Right lobe of liver (tissue), 6 donors: ENCODE measurements at regions not wholly inside any gene's neighbourhood (a gene's known extent, or its start where the extent isn't known, plus 50 kb on each side); places are given as distances from the start of the nearest gene placed in this dataset.

ENCODE experiments used
- ATAC-seq, 4 donors: fragments of 200-7000 bp; cut with Tn5 transposase; one replicate each; pipeline ENCODE4 v1.9.1; 2020; ENCODE audit warnings: mild to moderate bottlenecking in 4 of 4, moderate library complexity in 4 of 4
- DNase-seq, 3 donors: peaks; one replicate each; pipeline ENCODE4 v3.0.0-alpha.2; 2020
- H3K27ac ChIP-seq, 3 donors: fragments of 200-600 bp; one replicate each; pipeline ENCODE4 v1.8.0; 2022
- H3K27me3 ChIP-seq, 2 donors: fragments of 200-600 bp; one replicate each; pipeline ENCODE4 v1.8.0; 2022
- H3K36me3 ChIP-seq, 4 donors: fragments of 200-600 bp; sonication (generic) in 1 of 4; one replicate each; pipeline versions ENCODE4 v1.5.1 to v1.8.0; 2017 to 2022; ENCODE audit warnings: control low read depth in 1 of 4
- H3K4me1 ChIP-seq, 4 donors: fragments of 200-600 bp; sonication (generic) in 1 of 4; one replicate each; pipeline versions ENCODE4 v1.5.1 to v1.8.0; 2017 to 2022; ENCODE audit warnings: control low read depth in 1 of 4
- H3K4me3 ChIP-seq, 3 donors: fragments of 200-600 bp; one replicate each; pipeline ENCODE4 v1.8.0; 2022
- H3K9me3 ChIP-seq, 4 donors: fragments of 200-600 bp; sonication (generic) in 1 of 4; one replicate each; pipeline versions ENCODE4 v1.5.1 to v1.8.0; 2017 to 2022; ENCODE audit warnings: control low read depth in 1 of 4
- CTCF ChIP-seq, 4 donors: fragments of 200-600 bp in 3 of 4; fragments of 450-650 bp in 1 of 4; IDR thresholded peaks; one replicate each; pipeline versions ENCODE4 v1.5.1 to v1.8.0; 2016 to 2022; ENCODE audit warnings: antibody characterized with exemption in 4 of 4, mild to moderate bottlenecking in 2 of 4
- POLR2A ChIP-seq: fragments of 450-650 bp; IDR thresholded peaks from one replicate; pipeline ENCODE4 v1.6.1; 2017; ENCODE audit warnings: antibody characterized with exemption, mild to moderate bottlenecking
- WGBS: methylation state at CpG from one replicate; pipeline ENCODE4 v1.1.6; 2018; ENCODE audit warnings: low coverage, low lambda C conversion rate; ENCODE audit not compliant: insufficient coverage; ENCODE audit errors: missing lambda C conversion rate; 5-methylcytosine and 5-hydroxymethylcytosine counted together
- intact Hi-C, 2 donors: fragments of 100-400 bp; cut with DNase I; formaldehyde crosslinking; loops; one replicate each; pipeline versions ENCODE4 v1.11.2 to v1.14.1; 2022
- donor health status: DM: no; HTN: yes; CAD: no.
- donor health status: DM: no; HTN: no; CAD: no.
- donor health status: DM: no; HTN: no; CAD: no.
- donor health status: DM: no; HTN: yes; CAD: no.
- donor health status: DM: no; HTN: yes; CAD: no.

- TF ChIP-seq POLR2A = no peak
- DNase-seq (no peak), ATAC-seq (peak in 3 of 4 donors; percentile 46 to 86 (median 64))
- H3K27me3 ChIP-seq = no peaks in the 10 kb centered on the region
- H3K4me3 ChIP-seq = no peak overlapping the region
- H3K27ac ChIP-seq = no peak overlapping the region
- no peaks in the 10 kb centered on the region for H3K4me1 ChIP-seq
- intact Hi-C loops = no loop called here
- WGBS = 36% methylated on average over 4 of the region's 4 CpGs
- no peaks in the 10 kb centered on the region for H3K36me3 ChIP-seq
- H3K9me3 ChIP-seq = no peaks in the 10 kb centered on the region
Observed at GRCh38 chr15:38860253-38860652, 295.6 kb upstream of the RASGRP1 start.

- no peaks in the 10 kb centered on the region for H3K27me3 ChIP-seq
- intact Hi-C loops = no loop called here
- no peaks in the 10 kb centered on the region for H3K36me3 ChIP-seq
- no peaks in the 10 kb centered on the region for H3K4me1 ChIP-seq
- no peak overlapping the region for H3K27ac ChIP-seq
- H3K9me3 ChIP-seq = no peaks in the 10 kb centered on the region
- TF ChIP-seq POLR2A = no peak
- TF ChIP-seq CTCF (IDR thresholded peaks at IDR 0.05) = no peak
- no peak overlapping the region for H3K4me3 ChIP-seq
- ATAC-seq = no peak
- DNase-seq = no peak
Observed at GRCh38 chr15:38860674-38861073, 296.1 kb upstream of the RASGRP1 start.

GRCh38 chr15:38861108-38861507, 296.5 kb upstream of the RASGRP1 start:
- peak in 2 of 4 donors; percentile 22 to 23 for ATAC-seq
- Histone ChIP-seq H3K4me1 (no peaks in the 10 kb centered on the region), H3K27me3 (no peaks in the 10 kb centered on the region), H3K9me3 (no peaks in the 10 kb centered on the region), H3K36me3 (no peaks in the 10 kb centered on the region), H3K27ac (no peak overlapping the region), H3K4me3 (no peak overlapping the region)
- no peak for DNase-seq
- TF ChIP-seq POLR2A (no peak), CTCF (IDR thresholded peaks at IDR 0.05) (no peak)
- intact Hi-C loops = no loop called here

- WGBS = 42% methylated on average over 1 of the region's 1 CpG
- TF ChIP-seq CTCF (IDR thresholded peaks at IDR 0.05) = no peak
- no peak for TF ChIP-seq POLR2A
Observed at GRCh38 chr15:38862099-38862498, 297.5 kb upstream of the RASGRP1 start.

GRCh38 chr15:38863381-38863780, 298.8 kb upstream of the RASGRP1 start:
- intact Hi-C loops = no loop called here
- TF ChIP-seq POLR2A (no peak), CTCF (IDR thresholded peaks at IDR 0.05) (no peak)

More at GRCh38 chr15:38862099-38862498, 297.5 kb upstream of the RASGRP1 start:
- Histone ChIP-seq H3K4me3 (no peak overlapping the region), H3K4me1 (no peaks in the 10 kb centered on the region), H3K27me3 (no peaks in the 10 kb centered on the region), H3K36me3 (no peaks in the 10 kb centered on the region), H3K27ac (no peak overlapping the region), H3K9me3 (no peaks in the 10 kb centered on the region)
- DNase-seq = no peak
- no peak for ATAC-seq
- intact Hi-C loops = no loop called here

More at GRCh38 chr15:38863381-38863780, 298.8 kb upstream of the RASGRP1 start:
- 40% methylated on average over 4 of the region's 4 CpGs for WGBS
- H3K4me1 ChIP-seq = no peaks in the 10 kb centered on the region
- no peak for DNase-seq
- H3K27ac ChIP-seq = no peak overlapping the region
- H3K27me3 ChIP-seq = no peaks in the 10 kb centered on the region
- H3K4me3 ChIP-seq = no peak overlapping the region
- H3K9me3 ChIP-seq = no peaks in the 10 kb centered on the region
- no peaks in the 10 kb centered on the region for H3K36me3 ChIP-seq
- ATAC-seq = no peak
